Tibial nerve (tissue), 3 donors: ENCODE measurements at regions not wholly inside any gene's neighbourhood (a gene's known extent, or its start where the extent isn't known, plus 50 kb on each side); places are given as distances from the start of the nearest gene placed in this dataset.

Source experiments
- CTCF ChIP-seq, 5 experiments: fragments of 200-600 bp in 3 of 5; fragments of 450-650 bp in 2 of 5; sonication (generic) in 3 of 5; IDR thresholded peaks; one replicate each; pipeline ENCODE4 v1.5.1; 2016 to 2019; ENCODE audit warnings: antibody characterized with exemption in 5 of 5, mild to moderate bottlenecking in 3 of 5, moderate library complexity in 2 of 5
- POLR2A ChIP-seq, 2 donors: fragments of 450-650 bp; IDR thresholded peaks; one replicate each; pipeline ENCODE4 v1.6.1; 2017; ENCODE audit warnings: antibody characterized with exemption in 2 of 2, mild to moderate bottlenecking in 2 of 2, moderate library complexity in 2 of 2

- TF ChIP-seq CTCF (IDR thresholded peaks at IDR 0.05) (no peak), POLR2A (IDR thresholded peaks at IDR 0.05) (no peak)
Measured at GRCh38 chr5:99239826-99240360, 311.1 kb upstream of the CHD1 start.
